Body of pancreas (tissue), 4 donors: ENCODE measurements at regions not wholly inside any gene's neighbourhood (a gene's known extent, or its start where the extent isn't known, plus 50 kb on each side); places are given as distances from the start of the nearest gene placed in this dataset.

Experiments used
- POLR2A ChIP-seq, 3 donors: fragments of 450-650 bp; IDR thresholded peaks; one replicate each; pipeline ENCODE4 v1.6.1; 2016; ENCODE audit warnings: antibody characterized with exemption in 3 of 3, mild to moderate bottlenecking in 2 of 3
- TF ChIP-seq, protein P1 (sequence below), 7 experiments: fragments of 450-650 bp in 4 of 7; fragments of 200-600 bp in 3 of 7; sonication (generic) in 3 of 7; IDR thresholded peaks; one replicate each; pipeline ENCODE4 v1.5.1; 2016 to 2019; ENCODE audit warnings: antibody characterized with exemption in 7 of 7

DNA sequence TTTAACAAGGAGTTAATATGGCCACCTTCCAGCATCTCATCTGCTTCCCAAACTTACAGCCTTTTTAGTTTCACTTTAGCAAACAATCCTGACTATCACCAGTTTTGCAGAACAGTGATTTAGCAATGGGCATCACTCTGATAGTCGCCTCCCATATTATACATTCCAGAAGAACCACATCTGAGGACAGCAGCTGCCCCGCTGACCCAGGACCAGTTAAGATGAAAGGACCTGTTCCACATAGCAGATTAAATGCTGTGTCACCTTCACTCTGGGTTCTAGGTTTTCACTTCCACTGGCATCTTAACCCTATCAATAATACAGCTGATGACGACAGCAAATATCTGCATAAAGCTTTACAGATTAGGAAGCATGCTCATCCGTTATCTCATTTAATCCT lies 99.8 kb downstream of the TRIM69 start:
- TF ChIP-seq, protein P1, sequence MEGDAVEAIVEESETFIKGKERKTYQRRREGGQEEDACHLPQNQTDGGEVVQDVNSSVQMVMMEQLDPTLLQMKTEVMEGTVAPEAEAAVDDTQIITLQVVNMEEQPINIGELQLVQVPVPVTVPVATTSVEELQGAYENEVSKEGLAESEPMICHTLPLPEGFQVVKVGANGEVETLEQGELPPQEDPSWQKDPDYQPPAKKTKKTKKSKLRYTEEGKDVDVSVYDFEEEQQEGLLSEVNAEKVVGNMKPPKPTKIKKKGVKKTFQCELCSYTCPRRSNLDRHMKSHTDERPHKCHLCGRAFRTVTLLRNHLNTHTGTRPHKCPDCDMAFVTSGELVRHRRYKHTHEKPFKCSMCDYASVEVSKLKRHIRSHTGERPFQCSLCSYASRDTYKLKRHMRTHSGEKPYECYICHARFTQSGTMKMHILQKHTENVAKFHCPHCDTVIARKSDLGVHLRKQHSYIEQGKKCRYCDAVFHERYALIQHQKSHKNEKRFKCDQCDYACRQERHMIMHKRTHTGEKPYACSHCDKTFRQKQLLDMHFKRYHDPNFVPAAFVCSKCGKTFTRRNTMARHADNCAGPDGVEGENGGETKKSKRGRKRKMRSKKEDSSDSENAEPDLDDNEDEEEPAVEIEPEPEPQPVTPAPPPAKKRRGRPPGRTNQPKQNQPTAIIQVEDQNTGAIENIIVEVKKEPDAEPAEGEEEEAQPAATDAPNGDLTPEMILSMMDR (IDR thresholded peaks at IDR 0.05): no peak
- TF ChIP-seq POLR2A (IDR thresholded peaks at IDR 0.05): no peak
